Femur (tissue), 1 donor: ENCODE measurements at regions not wholly inside any gene's neighbourhood (a gene's known extent, or its start where the extent isn't known, plus 50 kb on each side); places are given as distances from the start of the nearest gene placed in this dataset.

ENCODE experiments used
- DNase-seq: peaks from one replicate; pipeline ENCODE4 v3.0.0-alpha.2; 2017

DNA sequence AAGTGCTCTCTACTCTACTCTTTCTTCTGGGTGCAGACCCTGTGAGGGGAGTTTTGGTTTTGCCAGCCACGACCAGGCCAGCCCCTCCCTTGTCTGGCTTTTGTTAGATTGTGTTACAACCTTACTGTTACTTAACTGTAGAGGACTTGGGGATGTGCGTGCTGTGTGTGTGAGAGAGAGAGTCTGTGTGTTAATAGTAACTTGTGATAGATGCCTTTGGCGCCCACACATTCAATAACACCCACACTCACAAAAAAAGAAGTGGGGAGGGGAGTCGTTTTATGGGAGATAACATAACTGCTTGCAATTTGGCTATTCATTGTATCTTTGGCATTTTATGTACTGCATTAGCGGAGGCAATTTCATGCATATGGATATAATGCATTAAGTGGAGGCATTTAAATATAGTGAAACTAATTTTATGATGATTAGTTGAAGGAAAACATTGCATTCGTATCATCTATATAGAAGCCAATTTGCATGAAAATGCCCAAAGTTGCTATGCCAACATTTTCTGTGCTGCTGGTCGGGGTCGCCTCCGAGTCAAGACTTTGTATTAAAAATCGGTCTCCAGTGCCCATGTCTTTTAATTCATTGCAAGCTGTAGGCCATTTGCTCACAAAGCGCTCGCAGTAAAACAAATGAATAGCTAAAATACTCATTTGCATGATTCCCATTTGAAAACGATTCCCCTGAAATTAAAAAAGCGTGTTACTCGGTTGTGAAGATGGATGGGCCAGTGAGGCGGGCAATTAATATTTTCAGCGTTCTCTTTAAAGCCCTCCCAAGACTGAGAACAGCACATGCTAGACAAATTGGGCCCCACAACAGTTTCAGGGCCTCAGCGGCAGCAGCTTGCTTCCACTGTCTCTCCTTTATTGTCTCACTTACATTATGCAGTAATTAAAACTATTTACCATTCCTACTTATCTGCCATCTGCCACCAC lies 158.5 kb upstream of the SMAD3 start:
- no peak for DNase-seq

DNA sequence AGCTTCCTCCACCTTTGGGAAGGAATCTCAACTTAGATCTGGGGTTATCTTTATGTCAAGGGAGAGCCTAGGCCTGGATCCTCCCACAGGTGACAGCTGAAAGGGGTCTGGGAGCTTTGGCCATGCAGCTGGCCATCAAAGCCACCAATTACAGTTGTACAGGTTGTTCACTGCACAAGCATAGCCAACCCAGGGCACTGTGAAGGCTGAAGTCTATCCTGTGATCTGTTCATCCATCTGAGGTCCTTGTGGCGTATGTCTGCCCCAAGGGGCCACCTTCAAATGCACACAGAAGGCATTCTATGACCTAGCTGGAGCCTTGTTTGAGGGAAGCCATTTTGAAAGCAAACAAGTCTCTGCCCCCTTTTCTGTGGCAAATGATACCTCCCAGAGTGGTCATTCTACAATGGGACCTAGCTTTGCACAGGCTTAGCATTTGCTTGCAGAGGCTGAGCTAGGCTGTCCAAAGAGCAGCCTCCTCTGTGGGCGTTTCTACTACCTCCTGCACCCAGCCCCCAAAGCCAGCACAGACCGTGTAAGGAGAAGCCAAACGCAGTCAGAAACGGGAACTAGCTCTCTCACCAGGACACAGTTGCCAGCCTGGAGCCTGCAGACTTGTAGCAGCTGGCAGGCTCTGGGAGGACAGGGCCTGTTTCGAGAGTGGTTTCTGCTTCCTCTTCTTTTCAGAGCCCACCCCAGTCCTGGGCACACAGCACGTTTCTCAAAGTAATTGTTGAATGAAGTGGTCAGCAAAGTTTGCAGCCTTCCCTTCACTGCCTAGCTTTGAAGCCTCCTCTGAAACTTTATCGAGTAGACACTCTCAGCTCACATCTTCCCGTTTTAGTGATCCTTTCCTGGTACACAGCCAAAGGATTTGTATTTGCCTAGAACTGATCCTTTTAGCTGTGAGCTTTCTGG lies 157.3 kb upstream of the SMAD3 start:
- peak; percentile 78 for DNase-seq

DNA sequence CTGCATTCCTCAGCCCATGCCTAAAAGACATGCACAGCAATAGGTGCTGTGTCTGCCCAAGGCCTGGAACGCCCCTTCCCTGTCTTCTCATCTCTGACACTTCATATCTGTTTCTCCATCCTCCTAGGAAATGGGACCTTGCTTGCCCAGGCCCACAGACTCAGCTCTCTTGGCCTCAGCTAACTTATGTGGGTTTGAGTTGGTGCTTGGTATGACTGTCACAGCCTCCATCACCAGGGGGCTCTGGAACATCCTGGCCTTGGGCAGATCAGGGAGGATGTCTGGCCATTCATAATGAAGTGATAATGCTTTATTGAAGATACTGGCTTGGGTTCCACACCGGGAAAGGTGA lies 156.7 kb upstream of the SMAD3 start:
- DNase-seq: peak; percentile 18

DNA sequence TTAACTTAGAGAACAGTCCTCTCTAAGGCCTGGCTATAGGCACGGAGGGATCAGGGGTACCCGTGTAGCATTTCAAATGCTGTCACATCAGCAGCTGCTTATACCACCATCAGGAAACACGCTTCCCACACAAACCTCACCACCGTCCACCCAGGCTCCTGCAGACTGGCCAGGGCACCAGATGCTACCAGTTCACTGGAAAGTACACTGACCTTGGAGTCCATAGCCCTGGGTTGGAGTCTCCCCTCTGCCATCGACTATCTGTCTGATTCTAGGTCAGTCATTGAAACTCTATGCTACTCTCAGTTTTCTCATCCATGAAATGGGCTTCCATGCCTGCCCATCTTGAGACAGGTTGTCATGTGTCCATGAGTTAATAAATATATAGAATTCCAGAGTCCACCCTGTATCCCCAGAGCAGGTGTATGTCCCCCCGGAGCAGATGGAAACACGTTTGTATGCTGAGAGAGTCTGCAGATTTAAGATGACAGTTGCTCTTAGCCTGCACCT lies 156.0 kb upstream of the SMAD3 start:
- DNase-seq: peak; percentile 10

DNA sequence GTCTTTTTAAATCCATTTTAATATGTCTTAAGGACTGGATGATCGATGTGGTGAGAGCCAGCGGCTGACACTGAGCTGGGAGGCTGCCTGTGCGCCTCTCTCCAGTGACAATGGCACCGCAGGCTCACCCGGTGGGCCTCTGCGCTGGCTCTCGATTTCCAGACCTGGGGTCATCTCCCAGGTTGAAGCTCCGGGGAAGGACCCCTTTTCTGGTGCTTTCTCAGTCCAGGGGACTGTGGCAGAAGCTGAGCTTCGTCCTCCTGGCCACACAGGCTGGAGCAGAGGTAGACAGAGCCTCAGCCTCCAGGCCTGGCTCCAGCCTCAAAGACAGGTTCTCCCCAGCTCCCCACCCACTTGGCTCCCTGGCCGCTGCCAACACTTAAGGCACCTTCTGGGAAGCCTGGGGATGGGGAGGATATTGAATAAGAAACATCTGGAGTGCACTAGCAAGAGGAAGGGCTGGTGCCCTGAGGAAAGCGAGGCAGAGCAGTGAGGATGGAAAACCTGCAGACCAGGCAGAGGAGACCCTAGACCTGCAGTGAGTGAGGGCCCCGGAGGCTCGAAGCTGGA lies 154.2 kb upstream of the SMAD3 start:
- peak; percentile 13 for DNase-seq

DNA sequence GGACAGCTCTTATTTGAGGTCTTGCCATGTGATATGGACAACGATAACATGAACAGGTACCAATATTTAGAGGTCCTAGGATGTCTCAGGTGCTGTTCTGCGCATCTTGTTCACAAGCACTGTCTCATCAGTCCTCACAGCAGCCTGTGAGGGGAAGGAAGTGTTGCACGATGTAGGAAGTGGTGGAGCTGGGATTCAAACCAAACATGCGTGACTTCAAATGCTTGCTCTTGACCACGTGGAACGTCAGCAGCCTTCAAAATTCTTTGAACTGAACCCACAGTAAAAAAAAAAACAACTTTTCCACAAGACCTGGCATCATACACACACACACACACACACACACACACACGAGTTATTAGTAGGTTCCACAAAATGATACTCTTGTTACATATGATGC lies 153.4 kb upstream of the SMAD3 start:
- DNase-seq: peak; percentile 27

DNA sequence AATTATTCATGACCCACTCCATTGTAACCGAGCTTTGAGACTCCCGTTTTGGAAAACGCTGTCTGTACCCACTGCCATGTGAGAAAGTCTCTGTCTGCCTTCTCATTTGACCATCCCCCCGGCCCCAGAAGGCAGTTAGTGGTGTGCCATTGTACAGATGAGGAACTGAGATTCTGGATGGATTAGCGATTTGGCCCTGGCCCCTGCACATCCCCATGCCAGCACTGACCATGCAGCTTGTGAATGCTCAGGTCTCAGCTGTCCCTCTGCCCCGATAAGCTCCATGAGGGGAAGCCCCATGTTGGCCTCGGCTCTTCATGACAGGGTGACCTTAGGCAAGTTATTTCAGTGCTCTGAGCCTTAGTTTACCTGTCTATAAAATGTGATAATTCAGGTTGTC lies 153.0 kb upstream of the SMAD3 start:
- DNase-seq: peak; percentile 9

DNA sequence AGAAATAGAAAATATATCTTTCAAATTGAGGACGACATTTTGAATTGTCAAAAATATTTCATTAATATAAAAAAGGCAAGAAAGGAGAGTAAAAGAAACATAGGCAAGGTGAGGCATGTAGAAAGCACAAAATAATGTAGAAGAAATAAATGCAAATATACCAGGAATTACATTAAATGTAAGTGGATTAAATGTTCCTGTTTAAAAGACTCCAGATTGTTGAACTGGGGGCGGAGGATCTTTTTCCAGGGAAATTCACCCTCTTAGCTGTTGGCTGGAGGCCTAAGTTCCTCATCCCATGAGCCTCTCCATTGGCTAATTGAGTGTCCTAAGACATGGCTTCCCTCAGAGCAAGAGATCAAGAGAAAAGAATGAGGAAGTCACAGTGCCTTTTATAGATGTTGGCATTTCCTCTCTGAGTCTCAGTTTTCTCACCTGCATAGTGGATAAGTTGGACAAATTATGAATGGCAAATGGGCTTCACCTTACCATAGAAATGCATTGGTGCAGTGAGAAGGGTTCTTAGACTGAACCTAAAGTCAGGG lies 147.4 kb upstream of the SMAD3 start:
- DNase-seq: no peak

DNA sequence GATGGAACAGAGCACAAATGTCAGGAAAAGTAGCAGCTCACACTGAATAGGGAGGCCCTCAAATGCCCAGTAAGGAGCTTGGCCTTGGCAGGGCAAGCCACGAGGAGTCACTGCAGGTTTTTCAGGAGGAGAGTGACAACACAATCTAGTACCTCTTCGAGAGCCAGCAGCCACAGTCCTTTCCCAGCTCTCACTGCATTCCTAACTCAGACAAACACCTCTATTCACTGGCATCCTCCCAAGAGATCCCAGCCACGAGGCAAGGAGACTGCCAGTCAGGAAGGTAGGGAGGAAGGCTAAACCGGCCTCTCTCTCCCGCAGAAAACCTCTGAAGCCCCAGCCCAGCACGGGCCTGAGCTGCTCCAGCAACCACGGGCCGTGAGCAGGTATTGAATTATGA lies 146.0 kb upstream of the SMAD3 start:
- DNase-seq: no peak

DNA sequence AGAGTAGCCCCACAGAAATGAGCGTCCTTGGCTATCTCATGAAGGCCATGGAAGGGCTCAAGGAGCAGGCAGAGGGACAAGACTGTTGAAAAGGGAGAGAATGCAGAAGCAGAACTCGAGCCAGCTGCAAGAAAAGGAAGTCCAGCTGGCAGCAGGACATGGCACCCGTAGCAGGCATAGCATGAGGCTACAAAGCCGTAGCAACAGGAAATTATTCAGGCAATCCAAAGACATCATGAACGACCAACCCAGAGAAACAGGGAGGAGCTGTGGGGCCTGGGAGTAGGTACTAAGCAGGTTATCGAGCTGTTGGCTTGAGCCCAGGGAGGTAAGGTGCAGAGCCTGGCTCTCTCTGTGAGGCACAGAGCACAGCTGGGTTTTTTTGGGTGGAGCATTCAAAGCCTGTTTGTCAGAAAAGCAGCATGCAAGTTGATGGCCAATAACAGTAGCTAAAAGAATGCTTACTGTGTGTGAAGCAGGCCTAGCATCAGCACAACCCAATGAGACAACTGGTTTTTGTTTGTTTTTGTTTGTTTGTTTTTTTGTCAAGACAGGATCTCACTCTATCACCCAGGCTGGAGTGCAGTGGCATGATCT lies 144.0 kb upstream of the SMAD3 start:
- peak; percentile 72 for DNase-seq

DNA sequence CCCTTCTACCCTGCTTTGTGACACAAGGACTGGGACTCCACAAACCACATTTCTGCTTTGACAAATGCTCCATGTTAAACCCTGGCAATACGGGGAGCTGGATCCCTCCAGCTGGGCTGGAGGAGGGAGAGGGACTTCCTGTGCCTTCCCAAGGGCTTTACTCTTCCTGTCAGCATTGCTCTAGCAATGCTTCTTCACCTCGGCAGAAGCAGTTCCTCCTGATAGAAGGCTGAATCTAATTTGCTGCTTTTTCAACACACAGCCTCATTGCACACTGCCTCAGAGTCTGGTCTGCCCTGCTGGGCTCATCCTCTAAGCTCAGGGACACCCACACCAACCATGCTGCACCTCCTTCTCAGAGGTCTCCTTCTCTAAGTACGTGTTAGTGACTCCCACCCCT lies 142.8 kb upstream of the SMAD3 start:
- no peak for DNase-seq

DNA sequence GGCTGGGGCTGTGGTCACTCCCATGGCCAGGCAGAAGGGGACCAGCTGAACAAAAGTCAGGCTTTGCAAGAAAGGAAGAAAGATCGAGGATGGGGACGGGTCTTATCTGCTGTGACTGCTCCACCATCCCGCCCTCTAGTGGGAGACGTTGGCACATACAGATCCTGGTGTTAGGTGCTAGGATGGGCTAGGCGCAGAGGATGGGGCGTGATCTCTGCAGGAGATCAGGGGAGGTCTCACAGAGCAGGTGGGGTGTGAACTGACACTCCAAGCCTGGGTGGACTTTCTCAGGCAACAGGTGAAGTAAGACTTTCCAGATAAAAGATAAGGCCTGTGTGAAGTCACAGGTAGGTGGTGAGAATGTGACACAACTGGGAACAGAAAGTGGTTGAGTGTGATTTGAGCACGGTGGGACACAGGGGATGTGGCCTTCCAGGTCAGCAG lies 141.9 kb upstream of the SMAD3 start:
- no peak for DNase-seq

DNA sequence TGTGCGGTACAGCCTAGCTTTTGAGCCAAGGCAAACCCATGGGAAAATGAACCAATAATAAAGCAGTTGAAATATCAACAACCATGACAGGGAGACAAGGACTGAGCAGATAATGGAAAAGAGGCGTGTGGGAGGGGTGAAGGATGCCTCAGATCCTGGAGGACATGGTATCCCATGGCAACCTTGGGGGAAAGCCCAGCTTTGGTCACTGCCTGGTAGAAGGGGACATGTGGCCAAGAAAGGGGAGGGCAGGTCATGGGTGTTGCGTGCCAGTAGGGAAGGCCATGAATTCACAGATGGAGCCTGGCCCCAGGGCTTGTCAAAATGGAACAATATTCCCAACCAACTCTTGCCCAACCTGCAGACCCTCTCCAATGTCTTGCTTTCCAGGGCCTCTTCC lies 140.5 kb upstream of the SMAD3 start:
- no peak for DNase-seq

DNA sequence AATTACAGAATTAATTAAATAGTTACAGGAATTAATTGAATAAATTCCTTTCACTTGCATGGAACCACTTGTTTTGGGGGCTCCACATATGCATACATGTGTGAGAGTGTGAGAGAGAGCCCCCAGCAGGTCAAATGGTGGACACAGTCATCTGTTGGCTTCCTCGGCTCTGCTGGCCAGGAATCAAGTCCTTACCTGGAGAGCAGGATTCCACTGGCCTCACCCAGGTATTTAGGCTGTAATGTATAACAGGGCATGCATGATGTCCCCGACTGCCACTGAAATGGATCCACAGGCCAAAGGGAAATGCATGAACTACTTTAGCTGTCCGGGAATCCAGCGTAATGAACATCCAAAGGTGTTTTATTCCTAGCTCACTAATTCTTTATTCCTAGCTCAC lies 139.7 kb upstream of the SMAD3 start:
- no peak for DNase-seq

DNA sequence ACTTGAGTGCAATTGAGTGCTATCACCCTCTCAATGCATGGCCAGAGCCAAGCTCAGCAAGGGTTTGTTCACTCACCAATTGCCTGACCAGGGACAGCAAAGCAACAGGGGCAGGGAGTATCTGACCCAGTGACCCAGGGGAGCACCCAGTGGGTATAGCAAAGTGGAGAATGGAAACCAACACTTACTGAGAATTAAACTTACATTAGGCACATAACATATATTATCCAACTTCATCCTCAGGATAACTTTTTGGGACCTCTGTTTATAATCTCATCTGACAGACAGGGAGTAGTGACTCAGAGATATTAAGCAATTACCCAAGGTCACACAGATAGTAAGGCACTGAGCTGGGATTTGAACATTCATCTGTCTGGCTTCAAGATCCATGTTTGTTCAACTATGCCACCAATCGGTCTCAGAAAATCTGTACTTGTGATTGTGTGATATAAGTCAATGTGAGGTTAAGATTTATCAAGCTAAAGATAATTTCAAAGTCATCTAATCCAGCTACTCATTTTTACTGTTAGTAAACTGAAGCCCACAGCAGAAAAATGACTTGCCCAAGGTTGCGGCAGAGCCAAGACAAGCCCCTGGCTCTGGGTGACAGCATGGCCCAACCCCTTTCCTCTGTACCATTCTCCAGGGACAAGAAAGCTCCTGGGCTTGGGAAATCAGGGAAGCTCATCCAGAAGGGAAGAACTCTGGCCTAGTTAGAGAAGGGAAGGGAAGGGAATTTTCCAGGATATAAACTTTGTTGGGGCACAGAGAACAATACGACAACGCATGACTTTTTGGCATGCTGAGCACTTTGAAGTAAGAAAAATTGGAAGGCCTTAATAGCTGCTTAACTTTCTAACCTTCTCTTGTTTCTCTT lies 138.0 kb upstream of the SMAD3 start:
- DNase-seq: no peak

DNA sequence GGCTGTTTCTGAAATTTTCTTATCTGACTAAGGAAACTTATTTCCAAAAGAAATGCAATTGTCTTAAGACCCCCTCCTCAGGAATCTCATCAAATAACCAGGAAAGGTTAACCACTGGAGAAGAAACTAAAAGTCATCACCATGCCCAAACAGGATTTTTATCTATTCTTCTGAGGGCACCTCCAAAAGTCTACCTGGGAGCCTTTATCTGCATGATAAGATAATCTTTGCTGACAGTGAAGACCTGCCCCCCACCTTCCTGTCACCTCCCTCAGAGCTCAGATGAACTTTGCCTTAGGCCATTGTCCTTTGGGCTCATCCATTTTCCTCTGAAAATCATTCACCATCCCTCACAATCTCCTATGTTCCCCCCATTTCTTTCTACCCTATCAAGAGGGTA lies 137.3 kb upstream of the SMAD3 start:
- DNase-seq: no peak

DNA sequence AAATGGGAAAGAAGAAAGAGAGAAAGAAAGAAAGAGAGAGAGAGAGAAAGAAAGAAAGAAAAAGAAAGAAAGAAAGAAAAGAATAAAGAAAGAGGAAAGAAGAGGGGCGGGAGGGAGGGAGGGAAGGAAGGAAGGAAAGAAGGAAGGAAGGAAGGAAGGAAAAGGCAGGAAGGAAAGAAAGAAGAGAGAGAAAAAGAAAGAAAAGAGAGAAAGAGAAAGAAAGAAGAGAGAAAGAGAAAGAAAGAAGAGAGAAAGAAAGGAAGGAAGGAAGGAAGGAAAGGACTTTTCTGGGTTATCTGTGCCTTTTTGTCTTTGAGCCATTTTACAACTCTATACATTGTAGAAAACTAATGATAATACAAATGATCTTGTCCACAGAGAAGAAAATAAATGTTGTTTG lies 136.6 kb upstream of the SMAD3 start:
- no peak for DNase-seq

DNA sequence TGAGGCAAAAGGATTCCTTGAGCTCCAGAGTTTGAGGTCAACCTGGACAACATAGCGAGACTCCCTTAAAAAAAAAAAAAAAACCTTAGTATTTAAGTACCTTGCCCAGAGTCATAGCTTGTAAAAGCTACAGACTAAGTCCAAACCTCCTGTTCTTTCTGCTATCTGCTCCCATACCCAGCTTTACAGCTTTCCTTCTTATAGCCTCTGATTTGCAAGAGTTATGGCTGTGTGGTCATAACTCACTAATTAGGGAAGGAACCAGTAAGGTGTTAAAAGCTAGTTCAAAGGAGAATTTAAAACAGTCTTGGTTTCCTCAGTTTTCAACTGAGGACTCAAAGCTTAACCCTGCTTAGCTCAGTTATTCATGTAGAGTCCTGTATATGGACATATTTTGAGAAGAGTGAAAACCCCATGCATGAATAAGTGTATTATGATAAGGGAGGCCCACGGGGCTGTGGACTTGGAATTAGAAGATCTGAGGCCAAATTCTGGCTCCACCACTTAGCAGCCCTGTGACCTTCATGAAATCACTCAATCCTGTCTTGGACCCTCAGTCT lies 135.5 kb upstream of the SMAD3 start:
- no peak for DNase-seq

DNA sequence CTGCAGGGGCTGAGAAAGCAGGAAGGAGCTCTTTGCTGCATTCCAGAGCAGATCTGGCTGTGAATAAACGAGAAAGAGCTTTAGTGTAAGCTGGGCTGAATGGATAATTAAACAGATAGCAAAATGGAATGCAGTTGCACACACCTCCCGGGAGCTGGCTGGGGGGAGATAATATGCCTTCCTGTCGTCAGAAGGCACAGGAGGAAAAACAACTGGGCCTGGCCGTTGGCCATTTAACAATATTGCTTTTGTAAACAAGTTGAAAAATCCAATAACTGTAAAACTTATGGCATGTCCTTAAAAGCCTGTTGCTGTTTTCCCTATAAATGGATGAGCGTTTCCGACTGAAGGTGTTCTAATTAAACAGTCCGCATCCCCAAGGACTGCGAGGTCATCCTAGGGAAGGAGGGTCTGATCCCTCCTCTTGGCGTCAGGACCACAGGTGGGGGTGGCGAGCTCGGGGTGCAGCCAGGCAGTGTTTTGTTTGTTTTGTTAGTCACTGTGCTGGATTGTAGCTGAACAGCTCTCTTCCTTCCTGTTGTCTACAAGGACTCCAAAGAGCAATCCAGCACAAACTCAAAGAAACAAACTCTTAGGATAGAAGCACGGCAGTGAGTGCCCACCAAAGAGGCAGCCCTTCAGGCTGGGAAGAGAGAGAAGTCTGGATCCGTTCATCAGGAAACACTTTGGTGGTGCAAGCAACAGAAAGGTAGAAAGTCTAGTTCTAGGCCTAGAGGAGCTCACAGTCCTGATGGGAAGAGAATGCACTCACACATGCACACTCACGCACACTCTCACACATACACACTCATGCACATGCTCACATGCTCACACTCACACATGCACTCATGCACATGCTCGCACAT lies 133.4 kb upstream of the SMAD3 start:
- DNase-seq: peak; percentile 10

DNA sequence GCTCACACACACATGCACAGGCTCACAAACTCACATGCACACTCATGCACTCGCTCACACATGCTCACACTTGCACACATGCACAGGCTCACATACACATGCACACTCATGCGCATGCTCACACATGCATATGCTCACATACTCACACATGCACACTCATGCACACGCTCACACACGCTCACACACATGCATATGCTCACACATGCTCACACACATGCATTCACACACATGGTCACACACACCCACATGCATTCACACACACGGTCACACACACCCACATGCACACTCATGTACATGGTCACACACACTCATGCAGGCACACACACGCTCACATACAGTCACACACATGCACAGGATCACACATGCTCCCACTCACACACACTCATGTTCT lies 132.8 kb upstream of the SMAD3 start:
- no peak for DNase-seq
